GM12892 (cell line): ENCODE measurements at regions not wholly inside any gene's neighbourhood (a gene's known extent, or its start where the extent isn't known, plus 50 kb on each side); places are given as distances from the start of the nearest gene placed in this dataset.

Experiments used
- POLR2A ChIP-seq: IDR thresholded peaks from 2 replicates; pipeline ENCODE4 v1.6.1; 2011; ENCODE audit warnings: low read depth, low read length, control low read depth
- POLR2AphosphoS5 ChIP-seq: IDR thresholded peaks from 2 replicates; pipeline ENCODE4 v1.6.1; 2011; ENCODE audit warnings: low read depth, low read length, control low read depth
- TAF1 ChIP-seq: IDR thresholded peaks from 2 replicates; pipeline ENCODE4 v1.6.1; 2011; ENCODE audit warnings: low read depth, mild to moderate bottlenecking, control low read depth, low read length, borderline replicate concordance

GRCh38 chr17:77636835-77637817 lies 321.4 kb upstream of the TNRC6C start:
- TF ChIP-seq TAF1, result no peak
- TF ChIP-seq POLR2A, result no peak
- TF ChIP-seq POLR2AphosphoS5, result no peak
